ENCODE measurements at regions not wholly inside any gene's neighbourhood (a gene's known extent, or its start where the extent isn't known, plus 50 kb on each side); places are given as distances from the start of the nearest gene placed in this dataset.
"Not testable (repeated sequence)": the region's sequence is repeated elsewhere in the genome, so short reads cannot be mapped to it uniquely, and the experiment has no call there.

DNA sequence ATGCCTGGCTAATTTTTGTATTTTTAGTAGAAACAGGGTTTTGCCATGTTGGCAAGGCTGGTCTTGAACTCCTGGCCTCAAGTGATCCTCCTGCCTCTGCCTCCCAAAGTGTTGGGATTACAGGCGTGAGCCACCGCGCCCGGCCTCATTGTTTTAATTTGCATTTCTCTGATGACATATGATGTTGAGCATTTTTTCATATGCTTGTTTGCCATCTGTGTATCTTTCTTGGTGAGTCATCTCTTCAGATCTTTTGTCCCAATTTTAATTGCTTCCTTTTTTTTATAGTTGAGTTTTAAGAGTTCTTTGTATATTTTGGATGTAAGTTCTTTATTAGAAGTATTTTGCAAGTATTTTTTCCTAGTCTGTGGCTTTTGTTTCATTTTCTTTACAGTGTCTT, 117.6 kb downstream of the GNL3L start:
- TF ChIP-seq, protein P1, sequence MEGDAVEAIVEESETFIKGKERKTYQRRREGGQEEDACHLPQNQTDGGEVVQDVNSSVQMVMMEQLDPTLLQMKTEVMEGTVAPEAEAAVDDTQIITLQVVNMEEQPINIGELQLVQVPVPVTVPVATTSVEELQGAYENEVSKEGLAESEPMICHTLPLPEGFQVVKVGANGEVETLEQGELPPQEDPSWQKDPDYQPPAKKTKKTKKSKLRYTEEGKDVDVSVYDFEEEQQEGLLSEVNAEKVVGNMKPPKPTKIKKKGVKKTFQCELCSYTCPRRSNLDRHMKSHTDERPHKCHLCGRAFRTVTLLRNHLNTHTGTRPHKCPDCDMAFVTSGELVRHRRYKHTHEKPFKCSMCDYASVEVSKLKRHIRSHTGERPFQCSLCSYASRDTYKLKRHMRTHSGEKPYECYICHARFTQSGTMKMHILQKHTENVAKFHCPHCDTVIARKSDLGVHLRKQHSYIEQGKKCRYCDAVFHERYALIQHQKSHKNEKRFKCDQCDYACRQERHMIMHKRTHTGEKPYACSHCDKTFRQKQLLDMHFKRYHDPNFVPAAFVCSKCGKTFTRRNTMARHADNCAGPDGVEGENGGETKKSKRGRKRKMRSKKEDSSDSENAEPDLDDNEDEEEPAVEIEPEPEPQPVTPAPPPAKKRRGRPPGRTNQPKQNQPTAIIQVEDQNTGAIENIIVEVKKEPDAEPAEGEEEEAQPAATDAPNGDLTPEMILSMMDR (IDR thresholded peaks at IDR 0.05) = not testable (repeated sequence)
- TF ChIP-seq POLR2A (IDR thresholded peaks at IDR 0.05) = not testable (repeated sequence)
